AG08395 (cell line): ENCODE measurements at regions not wholly inside any gene's neighbourhood (a gene's known extent, or its start where the extent isn't known, plus 50 kb on each side); places are given as distances from the start of the nearest gene placed in this dataset.
"Not testable (repeated sequence)": the region's sequence is repeated elsewhere in the genome, so short reads cannot be mapped to it uniquely, and the experiment has no call there.

Experiments
- DNase-seq: peaks from one replicate; pipeline ENCODE4 v3.0.0; 2012; ENCODE audit warnings: mixed read lengths, low spot score

DNA sequence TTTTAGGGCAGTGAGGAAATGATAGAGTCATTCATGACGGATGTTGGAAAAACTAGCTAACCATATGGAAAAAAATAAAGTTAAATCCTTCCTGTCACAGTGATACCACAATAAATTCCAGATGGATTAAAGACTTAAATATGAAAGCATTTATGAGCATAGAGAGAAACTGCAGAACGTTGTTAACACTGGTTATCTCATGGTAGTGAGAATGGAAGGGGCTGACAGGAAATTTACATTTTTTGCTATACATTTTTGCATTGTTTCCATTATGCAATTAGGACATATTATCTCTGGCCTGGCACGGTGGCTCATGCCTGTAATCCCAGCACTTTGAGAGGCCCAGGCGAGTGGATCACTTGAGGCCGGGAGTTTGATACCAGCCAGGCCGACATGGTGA is 130.5 kb upstream of the VOPP1 start:
- not testable (repeated sequence) for DNase-seq

DNA sequence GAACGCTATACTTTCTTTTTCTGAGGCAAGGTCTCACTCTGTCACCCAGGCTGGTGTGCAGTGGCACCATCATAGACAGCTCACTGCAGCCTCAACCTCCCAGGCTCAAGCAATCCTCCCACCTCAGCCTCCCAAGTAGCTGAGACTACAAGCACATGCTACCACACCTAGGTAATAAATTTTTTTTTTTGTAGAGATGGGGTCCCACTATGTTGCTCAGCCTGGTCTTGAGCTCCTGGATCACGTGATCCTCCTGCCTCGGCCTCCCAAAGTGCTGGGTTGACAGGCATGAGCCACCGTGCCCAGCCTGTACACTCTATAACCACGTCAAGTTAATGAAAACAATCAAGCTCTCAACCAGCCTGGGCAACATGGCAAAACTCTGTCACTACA is 127.1 kb upstream of the VOPP1 start:
- not testable (repeated sequence) for DNase-seq

DNA sequence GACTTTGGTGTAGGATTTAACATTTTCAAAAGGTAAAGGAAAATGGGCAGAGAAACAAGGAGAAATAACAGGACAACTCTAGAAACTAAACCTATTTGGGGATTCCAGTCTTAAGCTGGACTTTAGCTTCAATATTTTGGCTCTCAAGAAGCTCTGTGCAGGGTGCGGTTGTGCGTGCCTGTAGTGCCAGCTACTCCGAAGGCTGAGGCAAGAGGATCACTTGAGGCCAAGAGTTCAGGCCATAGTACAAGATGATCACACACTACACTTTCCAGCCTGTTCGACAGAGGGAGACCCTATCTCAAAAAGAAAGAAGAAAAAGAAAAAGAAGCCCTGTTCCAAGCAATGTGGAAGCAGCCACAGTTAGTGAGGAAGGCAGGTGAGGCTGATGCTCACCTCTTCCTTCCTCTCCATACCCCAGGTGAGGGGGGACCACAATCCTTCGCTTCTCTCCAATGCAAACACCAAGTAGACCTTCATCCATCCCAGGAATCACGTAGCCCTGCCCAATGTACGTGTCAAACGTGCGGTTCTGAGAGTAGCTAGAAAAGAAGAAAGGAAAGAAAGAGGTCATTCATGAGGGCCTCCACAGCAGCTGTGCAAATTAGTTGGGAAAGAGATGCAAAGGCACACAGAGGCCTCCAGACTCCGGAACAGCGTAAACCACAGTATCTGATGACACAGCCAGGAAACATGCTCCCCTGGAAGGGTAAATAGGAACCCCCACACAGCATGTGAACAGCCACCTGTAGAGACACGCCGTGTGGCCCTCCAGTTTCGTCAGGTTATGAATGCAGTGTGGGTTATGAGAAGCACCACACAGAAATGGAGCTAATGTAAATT is 126.5 kb upstream of the VOPP1 start:
- DNase-seq, result not testable (repeated sequence)

GRCh38 chr7:55695893-55696701 is 123.8 kb upstream of the VOPP1 start:
- DNase-seq, result peak; percentile 61

GRCh38 chr7:55694484-55694883 is 122.2 kb upstream of the VOPP1 start:
- DNase-seq, result not testable (repeated sequence)

DNA sequence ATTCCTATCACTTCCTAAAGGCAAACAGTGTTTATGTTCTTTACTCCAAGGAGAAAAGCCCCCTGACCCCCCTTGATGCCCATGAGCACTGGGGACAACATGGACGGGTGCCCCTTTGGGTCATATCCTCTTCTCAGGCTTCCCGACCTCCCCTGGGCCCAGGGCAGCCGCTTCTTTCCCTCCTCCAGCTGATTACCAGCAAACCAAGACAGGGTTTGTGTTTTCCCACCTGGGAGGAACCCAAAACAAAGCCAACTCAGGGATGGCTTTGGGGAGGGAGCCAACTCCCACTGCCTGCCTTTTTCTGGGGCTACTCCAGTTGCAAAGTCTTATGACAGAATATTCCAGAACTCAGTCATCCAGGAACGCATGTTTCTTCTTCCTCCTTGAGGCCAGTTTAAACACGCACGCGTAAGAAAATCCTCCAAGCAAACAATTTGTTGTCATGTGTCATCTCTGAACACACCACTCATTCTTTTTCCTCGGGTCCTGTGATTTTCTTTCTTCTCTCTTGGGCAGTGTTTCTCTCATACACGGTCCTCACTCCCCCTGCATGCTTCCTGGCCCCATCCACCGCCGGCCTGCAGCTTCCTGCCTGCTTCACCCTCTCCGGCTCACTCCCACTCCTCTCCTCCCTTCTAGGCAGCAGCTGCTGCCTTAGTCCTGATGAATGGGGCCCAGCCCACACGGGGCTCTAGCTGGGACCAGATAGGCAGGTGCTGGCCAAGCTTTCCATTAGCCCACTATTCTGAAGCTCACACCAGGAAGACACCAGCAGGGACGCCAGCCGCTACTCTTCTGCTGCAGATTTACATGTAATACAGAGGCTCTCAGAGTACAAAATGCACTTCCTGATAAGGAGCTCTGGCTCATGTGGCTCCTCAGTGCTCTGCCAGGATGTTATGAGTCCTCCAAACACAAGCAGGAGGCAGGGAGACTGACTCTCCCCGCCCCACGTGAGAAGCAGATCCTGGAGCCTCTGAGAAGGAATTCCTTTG is 116.7 kb upstream of the VOPP1 start:
- DNase-seq, result peak; percentile 13

GRCh38 chr7:55688261-55688660 is 116.0 kb upstream of the VOPP1 start:
- DNase-seq, result not testable (repeated sequence)

DNA sequence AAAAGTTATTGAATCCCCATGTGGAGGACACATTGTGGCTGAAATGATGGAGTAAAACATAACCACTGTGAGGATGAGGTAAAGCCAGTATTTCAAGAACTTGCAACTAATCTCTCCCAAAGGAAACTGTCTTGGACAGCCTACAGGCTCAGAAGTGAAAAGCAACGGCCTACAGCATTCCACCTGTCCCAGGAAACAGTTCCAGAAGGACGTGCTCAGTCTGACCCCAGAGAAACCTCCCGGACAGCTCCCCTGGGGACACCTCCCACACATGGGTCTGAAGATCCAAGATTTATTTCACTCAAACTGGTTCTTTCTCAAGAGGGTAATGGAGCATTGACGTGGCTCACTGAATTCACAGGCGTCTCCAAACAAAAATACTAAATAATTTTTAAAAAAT is 115.0 kb upstream of the VOPP1 start:
- not testable (repeated sequence) for DNase-seq

GRCh38 chr7:55686771-55687170 is 114.5 kb upstream of the VOPP1 start:
- DNase-seq, result not testable (repeated sequence)

- not testable (repeated sequence) for DNase-seq
These were observed 111.2 kb upstream of the VOPP1 start for GRCh38 chr7:55683501-55683900.

DNA sequence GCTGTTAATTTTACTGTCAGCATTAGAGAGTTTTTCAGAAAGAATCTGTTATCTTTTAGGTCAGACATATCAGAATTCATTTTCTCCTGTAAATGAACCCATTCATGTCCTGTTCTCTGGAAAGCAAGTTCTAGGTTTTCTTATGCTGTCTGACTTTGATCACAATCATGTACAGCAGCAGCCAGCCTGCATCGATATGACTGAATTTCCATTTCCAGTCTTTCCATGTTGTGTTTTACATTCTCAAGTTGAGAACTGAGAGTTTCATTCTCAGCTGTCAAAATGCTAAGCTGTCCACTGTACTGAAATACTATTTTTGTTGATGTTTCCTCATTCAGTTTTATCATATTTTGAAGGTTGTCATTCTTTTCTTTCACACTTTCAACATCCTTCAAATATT is 103.3 kb upstream of the VOPP1 start:
- not testable (repeated sequence) for DNase-seq

GRCh38 chr7:55673525-55673924 is 101.2 kb upstream of the VOPP1 start:
- not testable (repeated sequence) for DNase-seq

- not testable (repeated sequence) for DNase-seq
These were observed 99.8 kb upstream of the VOPP1 start for GRCh38 chr7:55672084-55672483.

DNA sequence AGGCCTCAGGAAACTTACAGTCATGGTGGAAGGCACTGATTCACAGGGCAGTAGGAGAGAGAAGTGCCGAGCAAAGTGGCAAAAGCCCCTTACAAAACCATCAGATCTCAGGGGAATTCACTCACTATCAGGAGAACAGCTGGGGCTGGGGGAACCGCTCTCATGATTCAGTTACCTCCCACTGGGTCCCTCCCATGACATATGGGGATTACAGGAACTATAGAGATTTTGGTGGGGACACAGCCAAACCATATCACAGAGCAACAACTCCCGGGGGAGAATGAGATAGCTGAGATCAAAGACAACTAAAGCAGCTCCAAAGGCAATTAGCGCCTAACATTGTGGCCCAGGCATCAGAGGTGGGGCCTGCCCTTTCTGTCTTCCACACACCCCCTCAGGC is 85.4 kb upstream of the VOPP1 start:
- no peak for DNase-seq

DNA sequence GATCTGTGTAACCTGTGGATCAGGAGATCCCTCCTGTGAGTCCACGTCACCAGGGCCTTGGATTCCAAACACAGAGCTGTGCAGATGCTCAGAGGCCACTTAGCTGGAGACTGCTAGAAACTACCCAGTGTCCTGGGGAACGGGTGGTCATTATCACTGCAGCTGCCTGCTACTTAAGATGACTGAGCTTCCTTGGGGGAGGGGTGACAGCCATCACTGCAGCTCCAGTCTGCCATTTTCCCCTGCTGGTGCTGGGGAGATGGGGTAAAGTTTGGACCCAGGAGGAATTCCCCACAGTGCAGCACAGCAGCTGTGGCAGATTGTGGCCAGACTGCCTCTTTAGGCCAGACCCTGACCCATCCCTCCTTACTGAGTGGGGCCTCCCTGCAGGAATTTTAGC is 78.8 kb upstream of the VOPP1 start:
- no peak for DNase-seq

DNA sequence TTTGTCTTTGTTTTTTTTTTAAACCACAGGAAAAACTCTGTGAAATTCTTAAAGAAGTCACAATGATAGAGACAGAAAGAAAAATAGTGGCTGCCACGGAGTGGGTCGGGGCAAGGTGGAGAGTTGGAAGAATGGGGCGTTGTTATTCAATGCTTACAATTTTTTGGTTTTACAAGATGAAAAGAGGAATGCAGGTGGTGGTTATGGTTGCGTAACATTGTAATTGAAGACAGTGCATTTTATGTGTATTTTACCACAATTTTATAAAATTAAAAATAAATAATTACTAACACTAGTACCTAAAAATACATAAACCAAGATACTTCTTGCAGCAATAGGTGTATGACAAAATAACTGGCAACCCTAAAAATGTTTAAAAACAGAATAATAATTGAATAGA is 76.9 kb upstream of the VOPP1 start:
- no peak for DNase-seq

DNA sequence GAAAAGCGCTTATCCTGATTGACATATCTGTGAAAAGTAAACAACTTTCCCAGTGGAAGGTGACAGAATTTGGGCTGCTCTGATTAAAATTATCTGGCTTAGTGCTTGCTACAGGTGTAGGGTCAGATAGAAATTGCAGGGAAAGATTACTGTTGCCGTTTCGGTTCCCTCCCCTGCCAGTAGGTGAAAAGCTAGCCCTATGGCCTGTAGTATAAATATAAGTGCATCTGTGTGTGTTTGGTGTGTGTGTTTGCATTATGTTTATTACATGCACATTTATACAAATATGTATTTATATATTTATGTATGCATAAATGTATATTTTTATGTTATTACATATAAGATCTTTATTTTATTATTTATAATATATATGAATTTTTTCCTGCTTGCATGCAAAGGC is 72.3 kb upstream of the VOPP1 start:
- no peak for DNase-seq

DNA sequence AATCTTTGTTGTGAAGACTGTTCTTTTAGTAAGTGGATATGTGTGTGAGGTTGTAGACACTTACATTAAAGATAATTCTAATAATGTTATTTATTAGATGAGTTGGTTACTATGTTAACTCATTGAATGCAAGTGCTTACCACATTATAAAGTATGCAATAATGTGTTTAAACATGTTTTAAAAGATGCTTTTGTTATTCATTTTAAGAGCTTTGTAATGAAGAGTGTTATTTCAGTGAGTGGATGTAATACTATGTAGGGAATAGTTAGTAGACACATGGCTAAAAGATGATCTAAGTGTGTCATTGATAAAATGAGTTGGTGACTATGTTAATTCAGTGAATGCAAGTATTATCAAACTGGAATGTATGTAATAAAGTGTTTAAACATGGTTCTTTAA is 70.0 kb upstream of the VOPP1 start:
- DNase-seq, result no peak

DNA sequence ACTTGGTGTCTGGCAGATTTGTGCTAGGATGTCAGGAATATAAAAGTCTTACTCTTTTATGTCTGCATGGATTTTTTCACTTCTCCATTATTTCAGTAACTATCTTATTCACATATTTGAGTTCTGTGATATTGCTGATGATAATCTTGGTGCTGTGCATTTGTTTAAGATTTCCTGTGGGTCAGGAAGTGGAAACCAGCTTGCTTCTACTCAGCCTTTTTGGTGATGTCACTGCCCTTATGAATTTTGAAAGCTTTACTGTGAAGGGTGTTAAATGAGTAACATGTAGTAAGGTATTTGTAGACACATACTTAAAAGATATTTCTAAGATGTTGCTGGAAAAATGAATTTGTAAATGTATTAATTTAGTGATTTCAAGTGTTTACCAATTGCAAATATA is 69.5 kb upstream of the VOPP1 start:
- no peak for DNase-seq

- peak; percentile 89 for DNase-seq
These were observed 69.0 kb upstream of the VOPP1 start for GRCh38 chr7:55641273-55641691.

DNA sequence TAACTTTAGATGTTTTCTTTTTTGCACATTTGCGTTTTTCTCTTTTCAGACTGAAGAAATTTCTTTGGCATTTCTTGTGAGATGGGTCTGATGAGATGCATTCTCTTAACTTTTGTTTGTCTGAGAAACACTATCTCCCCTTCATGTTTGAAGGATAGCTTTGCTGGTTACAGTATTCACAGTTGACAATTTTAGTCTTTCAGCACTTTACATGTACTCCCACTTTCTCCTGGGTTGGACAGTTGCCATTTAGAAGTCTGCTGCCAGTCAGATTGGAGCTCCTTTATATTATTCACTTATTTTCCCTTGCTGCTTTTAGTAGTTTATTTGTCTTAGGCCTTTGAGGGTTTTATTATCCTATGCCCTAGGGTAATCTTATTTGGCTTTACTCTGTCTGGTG is 67.3 kb upstream of the VOPP1 start:
- DNase-seq, result no peak
